SK-N-SH treated with all-trans-retinoic acid at 6 μM for 48 hours (cell line): ENCODE measurements at regions not wholly inside any gene's neighbourhood (a gene's known extent, or its start where the extent isn't known, plus 50 kb on each side); places are given as distances from the start of the nearest gene placed in this dataset.

ENCODE experiments used
- ATAC-seq: fragments of 200-7000 bp; cut with Tn5 transposase; 3 replicates; pipeline ENCODE4 v1.9.1; 2020; ENCODE audit warnings: mild to moderate bottlenecking, moderate library complexity
- ARNTL ChIP-seq: fragments of 450-650 bp; formaldehyde crosslinking; IDR thresholded peaks from 2 replicates; pipeline ENCODE4 v1.5.0; 2020; ENCODE audit warnings: low read depth, mild to moderate bottlenecking, moderate library complexity, borderline replicate concordance
- BACH2 ChIP-seq: fragments of 250-450 bp; sonication (Bioruptor Pico); IDR thresholded peaks from 2 replicates; pipeline ENCODE4 v1.9.0; 2021; ENCODE audit warnings: mild to moderate bottlenecking, borderline replicate concordance
- CSDC2 ChIP-seq: fragments of 250-450 bp; sonication (Bioruptor Pico); IDR thresholded peaks from 2 replicates; pipeline ENCODE4 v1.5.0; 2020; ENCODE audit warnings: mild to moderate bottlenecking, moderate library complexity
- ESRRG ChIP-seq: fragments of 250-450 bp; sonication (Bioruptor Pico); IDR thresholded peaks from 2 replicates; pipeline ENCODE4 v1.6.1; 2021; ENCODE audit warnings: mild to moderate bottlenecking
- GLIS3 ChIP-seq: fragments of 250-450 bp; sonication (Bioruptor Pico); IDR thresholded peaks from 2 replicates; pipeline ENCODE4 v1.5.0; 2020; ENCODE audit warnings: mild to moderate bottlenecking, moderate library complexity
- ISL1 ChIP-seq: fragments of 250-450 bp; sonication (Bioruptor Pico); IDR thresholded peaks from 2 replicates; pipeline ENCODE4 v2.1.2; 2022; ENCODE audit warnings: mild to moderate bottlenecking, moderate library complexity
- OSR1 ChIP-seq: fragments of 250-450 bp; sonication (Bioruptor Pico); IDR thresholded peaks from 2 replicates; pipeline ENCODE4 v1.8.0; 2022; ENCODE audit warnings: moderate library complexity, mild to moderate bottlenecking, inconsistent platforms
- RARB ChIP-seq: fragments of 250-450 bp; sonication (Bioruptor Pico); IDR thresholded peaks from 2 replicates; pipeline ENCODE4 v1.8.0; 2021; ENCODE audit warnings: mild to moderate bottlenecking, moderate library complexity
- SNAI2 ChIP-seq: fragments of 250-450 bp; sonication (Bioruptor Pico); IDR thresholded peaks from 2 replicates; pipeline ENCODE4 v1.5.0; 2020; ENCODE audit warnings: mild to moderate bottlenecking, moderate library complexity
- TCF4 ChIP-seq: fragments of 250-450 bp; sonication (Bioruptor Pico); IDR thresholded peaks from 2 replicates; pipeline ENCODE4 v1.8.0; 2021; ENCODE audit warnings: mild to moderate bottlenecking, moderate library complexity, borderline replicate concordance
- TOX ChIP-seq: fragments of 250-450 bp; sonication (Bioruptor Pico); IDR thresholded peaks from 2 replicates; pipeline ENCODE4 v1.8.0; 2021; ENCODE audit warnings: mild to moderate bottlenecking, moderate library complexity, borderline replicate concordance
- ZC3H10 ChIP-seq: fragments of 250-450 bp; sonication (Bioruptor Pico); IDR thresholded peaks from 2 replicates; pipeline ENCODE4 v1.5.1; 2021; ENCODE audit warnings: mild to moderate bottlenecking, moderate library complexity
- ZFP3 ChIP-seq: fragments of 250-450 bp; sonication (Bioruptor Pico); IDR thresholded peaks from 2 replicates; pipeline ENCODE4 v1.5.0; 2020; ENCODE audit warnings: mild to moderate bottlenecking, moderate library complexity
- ZFP30 ChIP-seq: fragments of 450-650 bp; formaldehyde crosslinking; IDR thresholded peaks from 2 replicates; pipeline ENCODE4 v1.5.0; 2022; ENCODE audit warnings: mild to moderate bottlenecking, moderate library complexity
- ZNF565 ChIP-seq: fragments of 450-650 bp; formaldehyde crosslinking; conservative IDR thresholded peaks from 2 replicates; pipeline ENCODE4 v1.5.0; 2020; ENCODE audit warnings: low read depth, mild to moderate bottlenecking, moderate library complexity
- ZNF70 ChIP-seq: fragments of 450-650 bp; formaldehyde crosslinking; IDR thresholded peaks from 2 replicates; pipeline ENCODE4 v1.5.0; 2020; ENCODE audit warnings: mild to moderate bottlenecking, moderate library complexity
- ZNF8 ChIP-seq: fragments of 450-650 bp; formaldehyde crosslinking; IDR thresholded peaks from 2 replicates; pipeline ENCODE4 v1.5.0; 2020; ENCODE audit warnings: mild to moderate bottlenecking, moderate library complexity
- TF ChIP-seq, protein P1 (sequence below): fragments of 250-450 bp; sonication (Bioruptor Pico); IDR thresholded peaks from 2 replicates; pipeline ENCODE4 v1.5.1; 2021; ENCODE audit warnings: mild to moderate bottlenecking, moderate library complexity
- TF ChIP-seq, protein P2 (sequence below): fragments of 250-450 bp; sonication (Bioruptor Pico); IDR thresholded peaks from 2 replicates; pipeline ENCODE4 v1.8.0; 2021; ENCODE audit warnings: low read depth, mild to moderate bottlenecking, moderate library complexity, borderline replicate concordance
- TF ChIP-seq, protein P3 (sequence below): fragments of 250-450 bp; sonication (Bioruptor Pico); IDR thresholded peaks from 2 replicates; pipeline ENCODE4 v1.5.0; 2020; ENCODE audit warnings: mild to moderate bottlenecking, moderate library complexity
- TF ChIP-seq, protein P4 (sequence below): fragments of 250-450 bp; sonication (Bioruptor Pico); IDR thresholded peaks from 2 replicates; pipeline ENCODE4 v1.8.0; 2020; ENCODE audit warnings: mild to moderate bottlenecking, moderate library complexity, borderline replicate concordance
- TF ChIP-seq, protein P5 (sequence below): fragments of 250-450 bp; sonication (Bioruptor Pico); IDR thresholded peaks from 2 replicates; pipeline ENCODE4 v1.5.1; 2020; ENCODE audit warnings: low read depth, mild to moderate bottlenecking, moderate library complexity

DNA sequence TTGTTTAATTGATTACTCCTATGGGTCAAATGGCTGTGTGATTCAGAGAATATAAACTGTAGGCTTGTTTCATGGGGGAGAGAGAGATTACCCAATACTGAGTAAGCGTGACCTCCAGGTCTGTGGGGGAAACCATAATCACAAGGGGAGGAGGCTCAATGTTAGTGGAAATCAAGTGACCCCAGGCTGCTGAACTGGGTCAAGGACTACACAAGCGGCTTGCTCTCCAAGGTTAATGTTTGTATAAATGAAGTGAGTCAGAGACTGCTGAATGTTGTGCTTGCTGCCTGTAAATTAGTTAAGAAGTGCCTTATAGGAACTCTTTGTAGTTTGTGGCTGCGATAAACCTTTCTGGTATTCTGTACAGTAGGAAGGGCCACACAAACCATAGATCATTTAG, 479.7 kb downstream of the AACS start (continued):
- TF ChIP-seq, protein P1, sequence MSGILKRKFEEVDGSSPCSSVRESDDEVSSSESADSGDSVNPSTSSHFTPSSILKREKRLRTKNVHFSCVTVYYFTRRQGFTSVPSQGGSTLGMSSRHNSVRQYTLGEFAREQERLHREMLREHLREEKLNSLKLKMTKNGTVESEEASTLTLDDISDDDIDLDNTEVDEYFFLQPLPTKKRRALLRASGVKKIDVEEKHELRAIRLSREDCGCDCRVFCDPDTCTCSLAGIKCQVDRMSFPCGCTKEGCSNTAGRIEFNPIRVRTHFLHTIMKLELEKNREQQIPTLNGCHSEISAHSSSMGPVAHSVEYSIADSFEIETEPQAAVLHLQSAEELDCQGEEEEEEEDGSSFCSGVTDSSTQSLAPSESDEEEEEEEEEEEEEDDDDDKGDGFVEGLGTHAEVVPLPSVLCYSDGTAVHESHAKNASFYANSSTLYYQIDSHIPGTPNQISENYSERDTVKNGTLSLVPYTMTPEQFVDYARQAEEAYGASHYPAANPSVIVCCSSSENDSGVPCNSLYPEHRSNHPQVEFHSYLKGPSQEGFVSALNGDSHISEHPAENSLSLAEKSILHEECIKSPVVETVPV, result no peak
- TF ChIP-seq TCF4 (CRISPR knock-in tag) (no peak), ISL1 (CRISPR knock-in tag) (no peak), RARB (CRISPR knock-in tag) (no peak), ZNF8 (no peak), ZFP3 (CRISPR knock-in tag) (no peak), SNAI2 (no peak), ZNF565 (no peak), ZC3H10 (CRISPR knock-in tag) (no peak), ZFP30 (CRISPR knock-in tag) (no peak), ESRRG (CRISPR knock-in tag) (no peak), CSDC2 (CRISPR knock-in tag) (no peak)
- TF ChIP-seq, protein P2, sequence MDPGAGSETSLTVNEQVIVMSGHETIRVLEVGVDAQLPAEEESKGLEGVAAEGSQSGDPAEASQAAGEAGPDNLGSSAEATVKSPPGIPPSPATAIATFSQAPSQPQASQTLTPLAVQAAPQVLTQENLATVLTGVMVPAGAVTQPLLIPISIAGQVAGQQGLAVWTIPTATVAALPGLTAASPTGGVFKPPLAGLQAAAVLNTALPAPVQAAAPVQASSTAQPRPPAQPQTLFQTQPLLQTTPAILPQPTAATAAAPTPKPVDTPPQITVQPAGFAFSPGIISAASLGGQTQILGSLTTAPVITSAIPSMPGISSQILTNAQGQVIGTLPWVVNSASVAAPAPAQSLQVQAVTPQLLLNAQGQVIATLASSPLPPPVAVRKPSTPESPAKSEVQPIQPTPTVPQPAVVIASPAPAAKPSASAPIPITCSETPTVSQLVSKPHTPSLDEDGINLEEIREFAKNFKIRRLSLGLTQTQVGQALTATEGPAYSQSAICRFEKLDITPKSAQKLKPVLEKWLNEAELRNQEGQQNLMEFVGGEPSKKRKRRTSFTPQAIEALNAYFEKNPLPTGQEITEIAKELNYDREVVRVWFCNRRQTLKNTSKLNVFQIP (CRISPR knock-in tag), result no peak

DNA sequence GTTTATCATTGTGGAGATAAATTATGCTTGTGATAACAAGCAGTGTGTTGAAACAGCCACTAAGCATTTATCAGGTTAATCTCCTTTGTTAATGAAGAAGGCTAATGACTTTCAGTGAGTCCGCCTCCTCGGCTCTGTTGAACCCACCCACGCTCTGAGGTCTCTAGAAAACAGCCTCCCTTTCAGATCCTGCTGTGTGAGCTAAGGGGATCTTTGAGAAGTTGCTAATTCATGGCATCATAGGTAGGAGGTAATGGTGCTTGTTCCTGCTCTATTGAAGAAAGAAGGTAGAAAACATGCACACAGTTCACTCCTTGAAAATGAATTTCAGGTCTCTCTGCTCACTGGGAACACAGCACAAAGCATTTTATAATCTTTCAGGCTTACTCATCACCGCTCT, 483.9 kb downstream of the AACS start:
- no peak for TF ChIP-seq GLIS3 (CRISPR knock-in tag)
- no peak for TF ChIP-seq ZFP30 (CRISPR knock-in tag)
- TF ChIP-seq, protein P3, sequence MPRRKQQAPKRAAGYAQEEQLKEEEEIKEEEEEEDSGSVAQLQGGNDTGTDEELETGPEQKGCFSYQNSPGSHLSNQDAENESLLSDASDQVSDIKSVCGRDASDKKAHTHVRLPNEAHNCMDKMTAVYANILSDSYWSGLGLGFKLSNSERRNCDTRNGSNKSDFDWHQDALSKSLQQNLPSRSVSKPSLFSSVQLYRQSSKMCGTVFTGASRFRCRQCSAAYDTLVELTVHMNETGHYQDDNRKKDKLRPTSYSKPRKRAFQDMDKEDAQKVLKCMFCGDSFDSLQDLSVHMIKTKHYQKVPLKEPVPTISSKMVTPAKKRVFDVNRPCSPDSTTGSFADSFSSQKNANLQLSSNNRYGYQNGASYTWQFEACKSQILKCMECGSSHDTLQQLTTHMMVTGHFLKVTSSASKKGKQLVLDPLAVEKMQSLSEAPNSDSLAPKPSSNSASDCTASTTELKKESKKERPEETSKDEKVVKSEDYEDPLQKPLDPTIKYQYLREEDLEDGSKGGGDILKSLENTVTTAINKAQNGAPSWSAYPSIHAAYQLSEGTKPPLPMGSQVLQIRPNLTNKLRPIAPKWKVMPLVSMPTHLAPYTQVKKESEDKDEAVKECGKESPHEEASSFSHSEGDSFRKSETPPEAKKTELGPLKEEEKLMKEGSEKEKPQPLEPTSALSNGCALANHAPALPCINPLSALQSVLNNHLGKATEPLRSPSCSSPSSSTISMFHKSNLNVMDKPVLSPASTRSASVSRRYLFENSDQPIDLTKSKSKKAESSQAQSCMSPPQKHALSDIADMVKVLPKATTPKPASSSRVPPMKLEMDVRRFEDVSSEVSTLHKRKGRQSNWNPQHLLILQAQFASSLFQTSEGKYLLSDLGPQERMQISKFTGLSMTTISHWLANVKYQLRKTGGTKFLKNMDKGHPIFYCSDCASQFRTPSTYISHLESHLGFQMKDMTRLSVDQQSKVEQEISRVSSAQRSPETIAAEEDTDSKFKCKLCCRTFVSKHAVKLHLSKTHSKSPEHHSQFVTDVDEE (CRISPR knock-in tag), result no peak
- TF ChIP-seq, protein P1, result no peak
- TF ChIP-seq, protein P4, sequence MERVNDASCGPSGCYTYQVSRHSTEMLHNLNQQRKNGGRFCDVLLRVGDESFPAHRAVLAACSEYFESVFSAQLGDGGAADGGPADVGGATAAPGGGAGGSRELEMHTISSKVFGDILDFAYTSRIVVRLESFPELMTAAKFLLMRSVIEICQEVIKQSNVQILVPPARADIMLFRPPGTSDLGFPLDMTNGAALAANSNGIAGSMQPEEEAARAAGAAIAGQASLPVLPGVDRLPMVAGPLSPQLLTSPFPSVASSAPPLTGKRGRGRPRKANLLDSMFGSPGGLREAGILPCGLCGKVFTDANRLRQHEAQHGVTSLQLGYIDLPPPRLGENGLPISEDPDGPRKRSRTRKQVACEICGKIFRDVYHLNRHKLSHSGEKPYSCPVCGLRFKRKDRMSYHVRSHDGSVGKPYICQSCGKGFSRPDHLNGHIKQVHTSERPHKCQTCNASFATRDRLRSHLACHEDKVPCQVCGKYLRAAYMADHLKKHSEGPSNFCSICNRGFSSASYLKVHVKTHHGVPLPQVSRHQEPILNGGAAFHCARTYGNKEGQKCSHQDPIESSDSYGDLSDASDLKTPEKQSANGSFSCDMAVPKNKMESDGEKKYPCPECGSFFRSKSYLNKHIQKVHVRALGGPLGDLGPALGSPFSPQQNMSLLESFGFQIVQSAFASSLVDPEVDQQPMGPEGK (CRISPR knock-in tag), result no peak
- no peak for TF ChIP-seq ARNTL (CRISPR knock-in tag)
- TF ChIP-seq BACH2 (CRISPR knock-in tag), result no peak
- TF ChIP-seq ZNF70 (CRISPR knock-in tag), result no peak
- no peak for TF ChIP-seq TCF4 (CRISPR knock-in tag)
- TF ChIP-seq, protein P5, sequence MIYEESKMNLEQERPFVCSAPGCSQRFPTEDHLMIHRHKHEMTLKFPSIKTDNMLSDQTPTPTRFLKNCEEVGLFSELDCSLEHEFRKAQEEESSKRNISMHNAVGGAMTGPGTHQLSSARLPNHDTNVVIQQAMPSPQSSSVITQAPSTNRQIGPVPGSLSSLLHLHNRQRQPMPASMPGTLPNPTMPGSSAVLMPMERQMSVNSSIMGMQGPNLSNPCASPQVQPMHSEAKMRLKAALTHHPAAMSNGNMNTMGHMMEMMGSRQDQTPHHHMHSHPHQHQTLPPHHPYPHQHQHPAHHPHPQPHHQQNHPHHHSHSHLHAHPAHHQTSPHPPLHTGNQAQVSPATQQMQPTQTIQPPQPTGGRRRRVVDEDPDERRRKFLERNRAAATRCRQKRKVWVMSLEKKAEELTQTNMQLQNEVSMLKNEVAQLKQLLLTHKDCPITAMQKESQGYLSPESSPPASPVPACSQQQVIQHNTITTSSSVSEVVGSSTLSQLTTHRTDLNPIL, result no peak
- TF ChIP-seq, protein P2 (CRISPR knock-in tag), result no peak
- TF ChIP-seq SNAI2, result no peak
- no peak for TF ChIP-seq ZNF8
- no peak for TF ChIP-seq OSR1 (CRISPR knock-in tag)
- TF ChIP-seq ZFP3 (CRISPR knock-in tag), result no peak
- no peak for TF ChIP-seq ZC3H10 (CRISPR knock-in tag)
- TF ChIP-seq ZNF565, result no peak
- no peak for TF ChIP-seq TOX (CRISPR knock-in tag)
- no peak for ATAC-seq
